GM23248 (cell line): ENCODE measurements at regions not wholly inside any gene's neighbourhood (a gene's known extent, or its start where the extent isn't known, plus 50 kb on each side); places are given as distances from the start of the nearest gene placed in this dataset.

Experiments
- EZH2 ChIP-seq: fragments of 200-600 bp; sonication (generic); IDR thresholded peaks from 2 replicates; pipeline ENCODE4 v1.6.1; 2018; ENCODE audit warnings: antibody characterized with exemption, mild to moderate bottlenecking; ENCODE audit not compliant: insufficient read depth, poor library complexity, severe bottlenecking
- EZH2phosphoT487 ChIP-seq: fragments of 200-600 bp; sonication (generic); IDR thresholded peaks from 2 replicates; pipeline ENCODE4 v1.6.1; 2018; ENCODE audit warnings: antibody characterized with exemption, moderate library complexity, mild to moderate bottlenecking, low read depth; ENCODE audit not compliant: insufficient read depth

GRCh38 chr7:114821030-114821900 is 100.6 kb upstream of the MDFIC start:
- TF ChIP-seq EZH2phosphoT487 (no peak), EZH2 (no peak)
